GM12892 (cell line): ENCODE measurements at regions not wholly inside any gene's neighbourhood (a gene's known extent, or its start where the extent isn't known, plus 50 kb on each side); places are given as distances from the start of the nearest gene placed in this dataset.

ENCODE experiments used
- DNase-seq: peaks from one replicate; pipeline ENCODE4 v3.0.0; 2011; ENCODE audit not compliant: insufficient read length
- FAIRE-seq: peaks from 2 replicates; lab custom pipeline; 2011; peaks lifted over from hg19 to GRCh38; lab: Jason Lieb, UNC
- POLR2A ChIP-seq: IDR thresholded peaks from 2 replicates; pipeline ENCODE4 v1.6.1; 2011; ENCODE audit warnings: low read depth, low read length, control low read depth
- POLR2AphosphoS5 ChIP-seq: IDR thresholded peaks from 2 replicates; pipeline ENCODE4 v1.6.1; 2011; ENCODE audit warnings: low read depth, low read length, control low read depth
- TAF1 ChIP-seq: IDR thresholded peaks from 2 replicates; pipeline ENCODE4 v1.6.1; 2011; ENCODE audit warnings: low read depth, mild to moderate bottlenecking, control low read depth, low read length, borderline replicate concordance

GRCh38 chr14:73800970-73801515 lies 50.6 kb upstream of the PTGR2 start:
- no peak for FAIRE-seq
- TF ChIP-seq POLR2AphosphoS5 = no peak
- TF ChIP-seq TAF1 = no peak
- DNase-seq = no peak

- peak; percentile 67 for FAIRE-seq
- TF ChIP-seq TAF1 = no peak
- no peak for TF ChIP-seq POLR2AphosphoS5
- no peak for TF ChIP-seq POLR2A
- DNase-seq = no peak
Measured at GRCh38 chr14:73797543-73798265, 53.9 kb upstream of the PTGR2 start.

GRCh38 chr14:73796893-73797542 lies 54.6 kb upstream of the PTGR2 start:
- FAIRE-seq = no peak
- TF ChIP-seq POLR2AphosphoS5 = no peak
- no peak for TF ChIP-seq POLR2A
- no peak for TF ChIP-seq TAF1
- DNase-seq = no peak

- no peak for TF ChIP-seq POLR2AphosphoS5
- TF ChIP-seq TAF1 = no peak
- TF ChIP-seq POLR2A = no peak
- FAIRE-seq = no peak
- DNase-seq = no peak
Measured at GRCh38 chr14:73796415-73796814, 55.2 kb upstream of the PTGR2 start.

- FAIRE-seq = no peak
Measured at GRCh38 chr14:73795974-73796373, 55.7 kb upstream of the PTGR2 start.

GRCh38 chr14:73795466-73795865 lies 56.2 kb upstream of the PTGR2 start:
- FAIRE-seq = no peak
- no peak for DNase-seq
- no peak for TF ChIP-seq TAF1

More at GRCh38 chr14:73795974-73796373, 55.7 kb upstream of the PTGR2 start:
- no peak for TF ChIP-seq POLR2AphosphoS5
- TF ChIP-seq TAF1 = no peak
- no peak for TF ChIP-seq POLR2A
- DNase-seq = no peak

- no peak for DNase-seq
- FAIRE-seq = no peak
- TF ChIP-seq POLR2AphosphoS5 = no peak
- TF ChIP-seq POLR2A = no peak
- no peak for TF ChIP-seq TAF1
Measured at GRCh38 chr14:73794146-73794545, 57.5 kb upstream of the PTGR2 start.

- no peak for TF ChIP-seq TAF1
- TF ChIP-seq POLR2A = no peak
- no peak for TF ChIP-seq POLR2AphosphoS5
- DNase-seq (no peak), FAIRE-seq (no peak)
Measured at GRCh38 chr14:73792481-73792880, 59.1 kb upstream of the PTGR2 start.

- FAIRE-seq (no peak), DNase-seq (no peak)
- no peak for TF ChIP-seq TAF1
- TF ChIP-seq POLR2AphosphoS5 = no peak
- TF ChIP-seq POLR2A = no peak
Measured at GRCh38 chr14:73789989-73790581, 61.5 kb upstream of the PTGR2 start.

GRCh38 chr14:73788701-73789551 lies 62.7 kb upstream of the PTGR2 start:
- no peak for FAIRE-seq
- TF ChIP-seq POLR2A (no peak), POLR2AphosphoS5 (no peak), TAF1 (no peak)

GRCh38 chr14:73788317-73788598 lies 63.4 kb upstream of the PTGR2 start:
- FAIRE-seq (no peak), DNase-seq (no peak)
- no peak for TF ChIP-seq POLR2A
- no peak for TF ChIP-seq TAF1
- no peak for TF ChIP-seq POLR2AphosphoS5

More at GRCh38 chr14:73788701-73789551, 62.7 kb upstream of the PTGR2 start:
- no peak for DNase-seq
